Spleen (tissue), 11 donors: ENCODE measurements at regions not wholly inside any gene's neighbourhood (a gene's known extent, or its start where the extent isn't known, plus 50 kb on each side); places are given as distances from the start of the nearest gene placed in this dataset.

ENCODE experiments used
- DNase-seq: peaks from one replicate; pipeline ENCODE4 v3.0.0-alpha.2; 2020
- H3K27ac ChIP-seq, 8 donors: fragments of 200-600 bp; sonication (generic) in 7 of 8; 1 replicate in 4 of 8; 2 replicates in 4 of 8; pipeline versions ENCODE4 v1.5.0 to v1.8.0; 2016 to 2021; ENCODE audit warnings: inconsistent platforms in 4 of 8, mild to moderate bottlenecking in 4 of 8, moderate library complexity in 1 of 8
- H3K27me3 ChIP-seq, 7 donors: fragments of 200-600 bp; sonication (generic) in 6 of 7; replicated peaks in 1 of 7; 1 replicate in 4 of 7; 2 replicates in 3 of 7; pipeline versions ENCODE4 v1.5.0 to v1.8.0; 2016 to 2021; ENCODE audit warnings: inconsistent platforms in 3 of 7, mild to moderate bottlenecking in 1 of 7
- H3K36me3 ChIP-seq, 6 donors: fragments of 200-600 bp; sonication (generic) in 5 of 6; 1 replicate in 4 of 6; 2 replicates in 2 of 6; pipeline versions ENCODE4 v1.5.0 to v1.8.0; 2016 to 2021; ENCODE audit warnings: inconsistent platforms in 2 of 6
- H3K4me1 ChIP-seq, 6 donors: fragments of 200-600 bp; sonication (generic) in 5 of 6; 1 replicate in 3 of 6; 2 replicates in 3 of 6; pipeline versions ENCODE4 v1.5.0 to v1.8.0; 2016 to 2021; ENCODE audit warnings: inconsistent platforms in 3 of 6
- H3K4me3 ChIP-seq, 8 donors: fragments of 200-600 bp; sonication (generic) in 7 of 8; 1 replicate in 4 of 8; 2 replicates in 4 of 8; pipeline versions ENCODE4 v1.5.0 to v1.8.0; 2016 to 2021; ENCODE audit warnings: inconsistent platforms in 4 of 8, mild to moderate bottlenecking in 4 of 8, moderate library complexity in 2 of 8
- H3K9me3 ChIP-seq, 8 donors: fragments of 200-600 bp; sonication (generic) in 7 of 8; 1 replicate in 4 of 8; 2 replicates in 4 of 8; pipeline versions ENCODE4 v1.5.0 to v1.8.0; 2016 to 2021; ENCODE audit warnings: inconsistent platforms in 4 of 8
- POLR2A ChIP-seq, 3 donors: fragments of 450-650 bp; IDR thresholded peaks; one replicate each; pipeline ENCODE4 v1.5.1; 2017; ENCODE audit warnings: antibody characterized with exemption in 3 of 3, mild to moderate bottlenecking in 1 of 3
- POLR2AphosphoS5 ChIP-seq, 3 donors: sonication (generic); formaldehyde crosslinking; IDR thresholded peaks; one replicate each; pipeline ENCODE4 v1.5.1; 2017; ENCODE audit warnings: antibody characterized with exemption in 3 of 3
- WGBS, 5 donors: extraction: QIAGEN DNeasy Blood & Tissue Kit in 3 of 5; methylation state at CpG; one replicate each; pipeline versions ENCODE4 v1.1.5 to v1.1.7; 2013 to 2018; 5-methylcytosine and 5-hydroxymethylcytosine counted together
- intact Hi-C: fragments of 100-400 bp; cut with DNase I; formaldehyde crosslinking; loops from one replicate; pipeline ENCODE4 v1.15.0; 2023; ENCODE audit warnings: low total_unique reads
- TF ChIP-seq, protein P1 (sequence below), 11 experiments: fragments of 200-600 bp in 7 of 11; fragments of 450-650 bp in 4 of 11; sonication (generic) in 4 of 11; IDR thresholded peaks in 8 of 11; conservative IDR thresholded peaks in 3 of 11; 1 replicate in 7 of 11; 2 replicates in 4 of 11; pipeline versions ENCODE4 v1.4.0 to v1.8.0; 2016 to 2021; ENCODE audit warnings: antibody characterized with exemption in 11 of 11, inconsistent platforms in 4 of 11, mild to moderate bottlenecking in 1 of 11
- donor health status: healthy with polysubstance abuse.
- donor health status: DM: no; HTN: no; CAD: no; lungs with moderate emphysema.
- donor health status: DM: no; HTN: no; CAD: no.
- donor health status: Bipolar disorder and iron deficiency.
- donor health status: healthy.
- donor health status: DM: no; HTN: no; CAD: no.
- donor health status: DM: yes; HTN: yes; CAD: no.

DNA sequence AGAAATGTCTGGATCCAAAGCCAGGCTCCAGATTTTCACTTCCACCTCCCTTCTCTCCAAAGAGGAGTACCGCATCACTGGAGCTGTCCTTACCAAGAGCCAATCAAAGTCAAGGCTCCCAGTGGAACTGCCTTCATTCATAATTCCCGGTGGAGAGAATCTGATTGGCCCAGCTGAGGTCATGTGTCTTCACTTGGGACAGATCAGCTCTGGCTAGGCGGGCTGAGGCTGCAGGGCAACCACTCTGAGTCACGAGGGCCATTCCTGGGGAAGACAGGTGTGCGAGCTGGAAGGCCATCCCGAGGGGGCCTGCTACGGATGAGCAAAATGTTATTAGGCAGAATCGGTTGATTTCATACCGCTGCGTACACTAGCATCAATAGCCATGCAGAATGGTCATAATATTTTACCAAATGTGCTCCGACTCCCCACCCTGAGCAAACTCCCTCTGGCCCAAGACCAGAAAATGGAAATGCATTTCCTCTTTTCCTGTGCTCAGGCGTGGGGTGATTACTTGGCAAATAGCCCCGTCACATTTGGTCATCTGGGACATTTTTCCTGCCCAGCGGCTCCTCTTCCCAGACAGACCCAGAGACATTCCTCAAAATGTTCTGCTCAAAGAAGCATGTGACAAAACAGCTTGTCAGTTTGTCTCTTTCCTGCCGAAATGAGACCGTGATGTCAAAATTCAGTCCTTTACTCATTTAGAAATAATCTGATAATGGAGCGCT lies 111.1 kb downstream of the AIPL1 start:
- H3K9me3 ChIP-seq = no peaks in the 10 kb centered on the region
- WGBS, 5 donors = 59 to 78% (median 70%) methylated on average over 17 of the region's 17 CpGs
- no peaks in the 10 kb centered on the region for H3K36me3 ChIP-seq
- peaks cover 0 to 45% (median 0%) of the 10 kb centered on the region in 7 donors for H3K27me3 ChIP-seq
- peak overlapping the region in 4 of 8 donors; percentile 12 to 55 (median 35) for H3K27ac ChIP-seq
- DNase-seq = no peak
- no peak overlapping the region for H3K4me3 ChIP-seq
- H3K4me1 ChIP-seq = peaks cover 0 to 40% (median 13%) of the 10 kb centered on the region in 6 donors
- intact Hi-C loops = no loop called here
- TF ChIP-seq POLR2A (IDR thresholded peaks at IDR 0.05) (no peak), POLR2AphosphoS5 (IDR thresholded peaks at IDR 0.05) (no peak)
- TF ChIP-seq, protein P1, sequence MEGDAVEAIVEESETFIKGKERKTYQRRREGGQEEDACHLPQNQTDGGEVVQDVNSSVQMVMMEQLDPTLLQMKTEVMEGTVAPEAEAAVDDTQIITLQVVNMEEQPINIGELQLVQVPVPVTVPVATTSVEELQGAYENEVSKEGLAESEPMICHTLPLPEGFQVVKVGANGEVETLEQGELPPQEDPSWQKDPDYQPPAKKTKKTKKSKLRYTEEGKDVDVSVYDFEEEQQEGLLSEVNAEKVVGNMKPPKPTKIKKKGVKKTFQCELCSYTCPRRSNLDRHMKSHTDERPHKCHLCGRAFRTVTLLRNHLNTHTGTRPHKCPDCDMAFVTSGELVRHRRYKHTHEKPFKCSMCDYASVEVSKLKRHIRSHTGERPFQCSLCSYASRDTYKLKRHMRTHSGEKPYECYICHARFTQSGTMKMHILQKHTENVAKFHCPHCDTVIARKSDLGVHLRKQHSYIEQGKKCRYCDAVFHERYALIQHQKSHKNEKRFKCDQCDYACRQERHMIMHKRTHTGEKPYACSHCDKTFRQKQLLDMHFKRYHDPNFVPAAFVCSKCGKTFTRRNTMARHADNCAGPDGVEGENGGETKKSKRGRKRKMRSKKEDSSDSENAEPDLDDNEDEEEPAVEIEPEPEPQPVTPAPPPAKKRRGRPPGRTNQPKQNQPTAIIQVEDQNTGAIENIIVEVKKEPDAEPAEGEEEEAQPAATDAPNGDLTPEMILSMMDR (IDR thresholded peaks at IDR 0.05 in 8 of 11, conservative IDR thresholded peaks at IDR 0.05 in 3 of 11) = no peak

DNA sequence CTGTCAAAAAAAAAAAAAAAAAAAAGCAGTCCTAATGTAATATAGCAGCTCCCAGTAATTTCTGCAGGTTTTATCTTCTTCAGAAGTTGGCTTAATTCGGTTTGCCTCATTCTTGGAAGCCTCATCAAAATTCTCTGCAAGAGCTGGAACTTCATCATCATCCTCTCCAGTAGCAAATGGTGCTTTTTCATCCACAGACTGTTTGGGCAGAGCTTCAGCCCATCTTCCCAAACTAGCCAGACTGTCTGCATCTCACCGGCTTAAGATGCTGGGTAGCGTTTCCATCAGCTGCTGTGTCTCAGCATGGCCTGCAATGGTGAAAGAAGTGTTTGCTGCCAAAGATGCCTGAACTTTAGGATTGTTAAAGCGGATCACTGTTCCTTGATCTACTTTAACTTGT lies 112.6 kb downstream of the AIPL1 start:
- DNase-seq = no peak
- Histone ChIP-seq H3K4me3 (no peak overlapping the region), H3K36me3 (no peaks in the 10 kb centered on the region), H3K4me1 (peaks cover 0 to 31% (median 10%) of the 10 kb centered on the region in 6 donors), H3K9me3 (no peaks in the 10 kb centered on the region), H3K27me3 (peaks cover 0 to 41% (median 0%) of the 10 kb centered on the region in 7 donors), H3K27ac (no peak overlapping the region)
- intact Hi-C loops = no loop called here
- no peak for TF ChIP-seq POLR2AphosphoS5 (IDR thresholded peaks at IDR 0.05)
- TF ChIP-seq, protein P1 (IDR thresholded peaks at IDR 0.05 in 8 of 11, conservative IDR thresholded peaks at IDR 0.05 in 3 of 11) = no peak
- no peak for TF ChIP-seq POLR2A (IDR thresholded peaks at IDR 0.05)
- 84 to 95% (median 87%) methylated on average over 4 of the region's 4 CpGs for WGBS, 5 donors

GRCh38 chr17:6314311-6314710 lies 120.6 kb downstream of the AIPL1 start:
- intact Hi-C loops = no loop called here
- Histone ChIP-seq H3K4me3 (no peak overlapping the region), H3K4me1 (no peaks in the 10 kb centered on the region), H3K27ac (no peak overlapping the region), H3K36me3 (no peaks in the 10 kb centered on the region), H3K9me3 (no peaks in the 10 kb centered on the region), H3K27me3 (peaks cover 0 to 36% (median 0%) of the 10 kb centered on the region in 7 donors)
- DNase-seq = no peak
- 54 to 61% (median 60%) methylated on average over 3 of the region's 3 CpGs for WGBS, 5 donors
- TF ChIP-seq POLR2A (IDR thresholded peaks at IDR 0.05) = no peak
- TF ChIP-seq POLR2AphosphoS5 (IDR thresholded peaks at IDR 0.05) = no peak
- TF ChIP-seq, protein P1 (IDR thresholded peaks at IDR 0.05 in 8 of 11, conservative IDR thresholded peaks at IDR 0.05 in 3 of 11) = no peak

DNA sequence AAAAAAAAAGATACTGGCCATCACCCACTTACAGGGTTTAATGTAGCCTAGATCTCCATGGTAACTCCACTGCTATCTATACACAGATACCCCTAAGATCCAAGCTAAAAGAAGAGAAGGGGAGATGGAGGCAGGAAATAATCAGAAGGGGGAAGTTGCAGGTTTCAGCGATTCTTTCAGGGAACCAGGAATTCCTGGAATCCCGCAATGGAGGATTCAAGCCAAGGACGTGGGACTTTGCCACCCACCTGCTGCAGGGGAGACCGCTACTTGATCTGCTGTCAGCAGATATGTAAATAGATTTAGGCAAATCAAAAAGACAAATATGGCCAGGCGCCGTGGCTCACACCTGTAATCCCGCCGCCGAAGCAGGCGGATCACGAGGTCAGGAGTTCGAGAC lies 121.1 kb downstream of the AIPL1 start:
- no peak overlapping the region for H3K4me3 ChIP-seq
- no peaks in the 10 kb centered on the region for H3K9me3 ChIP-seq
- TF ChIP-seq POLR2AphosphoS5 (IDR thresholded peaks at IDR 0.05) (no peak), POLR2A (IDR thresholded peaks at IDR 0.05) (no peak)
- TF ChIP-seq, protein P1 (IDR thresholded peaks at IDR 0.05 in 8 of 11, conservative IDR thresholded peaks at IDR 0.05 in 3 of 11) = no peak
- H3K27ac ChIP-seq = no peak overlapping the region
- intact Hi-C loops = no loop called here
- DNase-seq = no peak
- no peaks in the 10 kb centered on the region for H3K36me3 ChIP-seq
- no peaks in the 10 kb centered on the region for H3K4me1 ChIP-seq
- WGBS, 5 donors = 82 to 90% (median 86%) methylated on average over 12 of the region's 12 CpGs
- peaks cover 0 to 41% (median 0%) of the 10 kb centered on the region in 7 donors for H3K27me3 ChIP-seq
